Panc1 (cell line): ENCODE measurements at regions not wholly inside any gene's neighbourhood (a gene's known extent, or its start where the extent isn't known, plus 50 kb on each side); places are given as distances from the start of the nearest gene placed in this dataset.

Experiments used
- ATAC-seq: fragments of 200-7000 bp; cut with Tn5 transposase; 2 replicates; pipeline ENCODE4 v1.9.1; 2020; ENCODE audit warnings: mild to moderate bottlenecking, moderate library complexity
- BruUV-seq: library from RNA; stranded (reverse); fragments of 400-500 nt; replicated peaks from 2 replicates; lab custom pipeline; 2021; lab: Mats Ljungman, UMichigan
- CTCF ChIA-PET: fragments of 300-600 bp; sonication (Branson Sonifier 250); formaldehyde crosslinking; loops from one replicate; lab custom pipeline; 2022; ENCODE audit warnings: antibody characterized with exemption; lab: Charles Lee
- POLR2A ChIA-PET: fragments of 300-600 bp; sonication (Branson Sonifier 250); formaldehyde crosslinking; loops from one replicate; lab custom pipeline; 2022; ENCODE audit warnings: antibody characterized with exemption; lab: Charles Lee
- DNase-seq: peaks from one replicate; pipeline ENCODE4 v3.0.0-alpha.2; 2010; ENCODE audit warnings: low read depth, low spot score
- H3K27ac ChIP-seq: 2 replicates; pipeline ENCODE4 v1.5.1; 2011; ENCODE audit warnings: mild to moderate bottlenecking, low read length, inconsistent platforms
- H3K27me3 ChIP-seq: fragments of 200-500 bp; sonication (Bioruptor generic); 2 replicates; pipeline ENCODE4 v1.6.0; 2014; ENCODE audit warnings: low read length, inconsistent platforms; ENCODE audit not compliant: control insufficient read depth, insufficient read depth
- H3K36me3 ChIP-seq: fragments of 200-500 bp; sonication (Bioruptor generic); 2 replicates; pipeline ENCODE4 v1.5.1; 2014; ENCODE audit warnings: inconsistent platforms, mild to moderate bottlenecking, low read length, moderate library complexity; ENCODE audit not compliant: control insufficient read depth, insufficient read depth
- H3K4me1 ChIP-seq: 2 replicates; pipeline ENCODE4 v1.5.1; 2011; ENCODE audit warnings: inconsistent platforms, mild to moderate bottlenecking, low read length, moderate library complexity; ENCODE audit not compliant: control insufficient read depth, insufficient read depth
- H3K4me3 ChIP-seq, 2 experiments: 2 replicates each; pipeline ENCODE4 v1.5.1; 2011 to 2012; ENCODE audit warnings: low read depth in 2 of 2, low read length in 2 of 2, mild to moderate bottlenecking in 2 of 2, inconsistent platforms in 1 of 2, moderate library complexity in 1 of 2
- H3K9me3 ChIP-seq: fragments of 200-500 bp; sonication (Bioruptor generic); 2 replicates; pipeline ENCODE4 v1.5.1; 2014; ENCODE audit warnings: low read depth, mild to moderate bottlenecking, inconsistent platforms, low read length, moderate library complexity; ENCODE audit not compliant: control insufficient read depth, insufficient read depth
- POLR2AphosphoS5 ChIP-seq: IDR thresholded peaks from 2 replicates; pipeline ENCODE4 v1.6.1; 2012; ENCODE audit warnings: mild to moderate bottlenecking, low read depth, low read length, moderate library complexity
- SIN3A ChIP-seq: IDR thresholded peaks from 2 replicates; pipeline ENCODE4 v1.6.1; 2012; ENCODE audit warnings: low read depth, mild to moderate bottlenecking, low read length, moderate library complexity, borderline replicate concordance; ENCODE audit not compliant: insufficient read depth
- TCF7L2 ChIP-seq: IDR thresholded peaks from 2 replicates; pipeline ENCODE4 v1.6.1; 2011; ENCODE audit warnings: mild to moderate bottlenecking, low read depth, low read length, inconsistent platforms
- in situ Hi-C: cut with HindIII; loops from 2 replicates; pipeline ENCODE4 v1.10.0; 2016; ENCODE audit warnings: low sequenced_read_pairs, low pct_unique_long_range_greater_than_20kb
- intact Hi-C: fragments of 100-400 bp; cut with micrococcal nuclease; formaldehyde crosslinking; loops from one replicate; pipeline ENCODE4 v1.10.0; 2022; ENCODE audit not compliant: unreplicated experiment
- TF ChIP-seq, protein P1 (sequence below), 2 experiments: IDR thresholded peaks; 2 replicates each; pipeline ENCODE4 v1.6.1; 2011 to 2012; ENCODE audit warnings: low read depth in 2 of 2, control low read depth in 1 of 2, low read length in 1 of 2, mild to moderate bottlenecking in 1 of 2, moderate library complexity in 1 of 2; ENCODE audit not compliant: insufficient read depth in 1 of 2
- TF ChIP-seq, protein P2 (sequence below): fragments of 450-650 bp; IDR thresholded peaks from 2 replicates; pipeline ENCODE4 v1.5.1; 2017; ENCODE audit warnings: mild to moderate bottlenecking

GRCh38 chr5:13263701-13264100, 680.8 kb downstream of the DNAH5 start:
- CTCF ChIA-PET: no interaction called here

DNA sequence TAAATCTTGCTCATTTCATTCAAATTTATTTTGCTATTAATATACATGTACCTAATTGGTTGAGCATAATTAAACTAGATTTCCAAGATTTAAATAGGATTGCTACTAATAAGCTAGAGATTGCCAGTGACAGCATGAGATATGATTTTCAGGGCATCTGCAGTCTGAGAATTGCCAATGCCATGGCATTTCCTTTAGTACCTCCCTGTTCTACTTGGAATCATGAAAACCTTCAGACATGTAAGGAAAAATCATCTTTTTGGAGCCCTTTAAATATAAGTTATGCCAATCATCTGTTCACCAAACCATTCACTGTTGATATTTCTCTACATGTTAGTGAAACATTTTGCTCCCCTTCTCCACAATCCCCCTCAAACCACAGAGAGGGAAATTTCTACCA, 691.4 kb downstream of the DNAH5 start:
- ATAC-seq (no peak), DNase-seq (no peak)
- BruUV-seq: no TSS peak
- in situ Hi-C loops: no loop called here
- Histone ChIP-seq H3K27me3 (no peaks in the 10 kb centered on the region), H3K36me3 (no peaks in the 10 kb centered on the region), H3K4me1 (no peaks in the 10 kb centered on the region), H3K27ac (no peak overlapping the region), H3K9me3 (no peaks in the 10 kb centered on the region), H3K4me3 (no peak overlapping the region)
- ChIA-PET POLR2A (no interaction called here), CTCF (no interaction called here)
- no peak for TF ChIP-seq POLR2AphosphoS5
- TF ChIP-seq, protein P1, sequence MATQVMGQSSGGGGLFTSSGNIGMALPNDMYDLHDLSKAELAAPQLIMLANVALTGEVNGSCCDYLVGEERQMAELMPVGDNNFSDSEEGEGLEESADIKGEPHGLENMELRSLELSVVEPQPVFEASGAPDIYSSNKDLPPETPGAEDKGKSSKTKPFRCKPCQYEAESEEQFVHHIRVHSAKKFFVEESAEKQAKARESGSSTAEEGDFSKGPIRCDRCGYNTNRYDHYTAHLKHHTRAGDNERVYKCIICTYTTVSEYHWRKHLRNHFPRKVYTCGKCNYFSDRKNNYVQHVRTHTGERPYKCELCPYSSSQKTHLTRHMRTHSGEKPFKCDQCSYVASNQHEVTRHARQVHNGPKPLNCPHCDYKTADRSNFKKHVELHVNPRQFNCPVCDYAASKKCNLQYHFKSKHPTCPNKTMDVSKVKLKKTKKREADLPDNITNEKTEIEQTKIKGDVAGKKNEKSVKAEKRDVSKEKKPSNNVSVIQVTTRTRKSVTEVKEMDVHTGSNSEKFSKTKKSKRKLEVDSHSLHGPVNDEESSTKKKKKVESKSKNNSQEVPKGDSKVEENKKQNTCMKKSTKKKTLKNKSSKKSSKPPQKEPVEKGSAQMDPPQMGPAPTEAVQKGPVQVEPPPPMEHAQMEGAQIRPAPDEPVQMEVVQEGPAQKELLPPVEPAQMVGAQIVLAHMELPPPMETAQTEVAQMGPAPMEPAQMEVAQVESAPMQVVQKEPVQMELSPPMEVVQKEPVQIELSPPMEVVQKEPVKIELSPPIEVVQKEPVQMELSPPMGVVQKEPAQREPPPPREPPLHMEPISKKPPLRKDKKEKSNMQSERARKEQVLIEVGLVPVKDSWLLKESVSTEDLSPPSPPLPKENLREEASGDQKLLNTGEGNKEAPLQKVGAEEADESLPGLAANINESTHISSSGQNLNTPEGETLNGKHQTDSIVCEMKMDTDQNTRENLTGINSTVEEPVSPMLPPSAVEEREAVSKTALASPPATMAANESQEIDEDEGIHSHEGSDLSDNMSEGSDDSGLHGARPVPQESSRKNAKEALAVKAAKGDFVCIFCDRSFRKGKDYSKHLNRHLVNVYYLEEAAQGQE (IDR thresholded peaks at IDR 0.05; ENCODE audit: insufficient read depth in 1 of 2, low read depth in 2 of 2, low read length in 1 of 2): no peak
- TF ChIP-seq, protein P2, sequence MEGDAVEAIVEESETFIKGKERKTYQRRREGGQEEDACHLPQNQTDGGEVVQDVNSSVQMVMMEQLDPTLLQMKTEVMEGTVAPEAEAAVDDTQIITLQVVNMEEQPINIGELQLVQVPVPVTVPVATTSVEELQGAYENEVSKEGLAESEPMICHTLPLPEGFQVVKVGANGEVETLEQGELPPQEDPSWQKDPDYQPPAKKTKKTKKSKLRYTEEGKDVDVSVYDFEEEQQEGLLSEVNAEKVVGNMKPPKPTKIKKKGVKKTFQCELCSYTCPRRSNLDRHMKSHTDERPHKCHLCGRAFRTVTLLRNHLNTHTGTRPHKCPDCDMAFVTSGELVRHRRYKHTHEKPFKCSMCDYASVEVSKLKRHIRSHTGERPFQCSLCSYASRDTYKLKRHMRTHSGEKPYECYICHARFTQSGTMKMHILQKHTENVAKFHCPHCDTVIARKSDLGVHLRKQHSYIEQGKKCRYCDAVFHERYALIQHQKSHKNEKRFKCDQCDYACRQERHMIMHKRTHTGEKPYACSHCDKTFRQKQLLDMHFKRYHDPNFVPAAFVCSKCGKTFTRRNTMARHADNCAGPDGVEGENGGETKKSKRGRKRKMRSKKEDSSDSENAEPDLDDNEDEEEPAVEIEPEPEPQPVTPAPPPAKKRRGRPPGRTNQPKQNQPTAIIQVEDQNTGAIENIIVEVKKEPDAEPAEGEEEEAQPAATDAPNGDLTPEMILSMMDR: no peak
- no peak for TF ChIP-seq TCF7L2
- TF ChIP-seq SIN3A: no peak
- intact Hi-C loops: no loop called here

More at GRCh38 chr5:13263701-13264100, 680.8 kb downstream of the DNAH5 start:
- intact Hi-C loops: no loop called here
- DNase-seq (no peak), ATAC-seq (no peak)
- BruUV-seq: no TSS peak
- Histone ChIP-seq H3K4me3 (no peak overlapping the region), H3K9me3 (no peaks in the 10 kb centered on the region), H3K27me3 (no peaks in the 10 kb centered on the region), H3K4me1 (no peaks in the 10 kb centered on the region), H3K27ac (no peak overlapping the region), H3K36me3 (no peaks in the 10 kb centered on the region)
- POLR2A ChIA-PET: no interaction called here
- in situ Hi-C loops: no loop called here
- TF ChIP-seq TCF7L2: no peak
- TF ChIP-seq POLR2AphosphoS5: no peak
- TF ChIP-seq, protein P2: no peak
- TF ChIP-seq SIN3A: no peak
- TF ChIP-seq, protein P1 (IDR thresholded peaks at IDR 0.05; ENCODE audit: insufficient read depth in 1 of 2, low read depth in 2 of 2, low read length in 1 of 2): no peak
